Upper lobe of right lung (tissue), 1 donor: ENCODE measurements at regions not wholly inside any gene's neighbourhood (a gene's known extent, or its start where the extent isn't known, plus 50 kb on each side); places are given as distances from the start of the nearest gene placed in this dataset.
"Not testable (repeated sequence)": the region's sequence is repeated elsewhere in the genome, so short reads cannot be mapped to it uniquely, and the experiment has no call there.

ENCODE experiments used
- ATAC-seq: fragments of 200-7000 bp; cut with Tn5 transposase; one replicate; pipeline ENCODE4 v1.9.1; 2020; ENCODE audit warnings: mild to moderate bottlenecking, moderate library complexity
- DNase-seq: peaks from one replicate; pipeline ENCODE4 v3.0.0-alpha.2; 2020
- H3K27ac ChIP-seq: fragments of 200-600 bp; one replicate; pipeline ENCODE4 v1.8.0; 2022
- H3K27me3 ChIP-seq: fragments of 200-600 bp; one replicate; pipeline ENCODE4 v1.8.0; 2022; ENCODE audit warnings: mild to moderate bottlenecking
- H3K36me3 ChIP-seq: fragments of 200-600 bp; one replicate; pipeline ENCODE4 v1.8.0; 2022
- H3K4me1 ChIP-seq: fragments of 200-600 bp; one replicate; pipeline ENCODE4 v1.8.0; 2022
- H3K4me3 ChIP-seq: fragments of 200-600 bp; one replicate; pipeline ENCODE4 v1.8.0; 2022; ENCODE audit warnings: mild to moderate bottlenecking
- H3K9me3 ChIP-seq: fragments of 200-600 bp; one replicate; pipeline ENCODE4 v1.8.0; 2022
- CTCF ChIP-seq: fragments of 200-600 bp; IDR thresholded peaks from one replicate; pipeline ENCODE4 v1.8.0; 2022; ENCODE audit warnings: antibody characterized with exemption
- intact Hi-C: fragments of 100-400 bp; cut with DNase I; formaldehyde crosslinking; loops from one replicate; pipeline ENCODE4 v1.11.0; 2022
- donor health status: DM: no; HTN: yes; CAD: no; lungs with severe emphysema.

DNA sequence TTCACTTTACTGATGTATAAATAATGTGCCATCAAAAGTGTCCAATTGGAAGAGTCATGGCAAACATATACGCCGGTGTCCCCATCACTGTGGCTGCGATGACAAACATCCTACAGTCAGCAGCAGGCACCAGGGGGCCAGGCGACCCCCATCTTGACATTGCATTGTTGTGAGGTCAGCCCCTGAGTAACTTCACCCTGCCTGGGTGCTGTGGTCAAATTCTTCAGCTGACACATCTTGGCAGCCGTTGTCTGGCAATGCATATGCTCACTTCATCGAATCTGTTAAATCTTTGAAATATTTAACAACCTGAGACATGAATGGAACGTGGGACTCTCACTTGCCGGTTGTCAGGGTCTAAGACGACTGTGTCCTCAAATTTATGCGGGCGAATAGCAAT lies 430.9 kb downstream of the BRD1 start:
- DNase-seq, result no peak

DNA sequence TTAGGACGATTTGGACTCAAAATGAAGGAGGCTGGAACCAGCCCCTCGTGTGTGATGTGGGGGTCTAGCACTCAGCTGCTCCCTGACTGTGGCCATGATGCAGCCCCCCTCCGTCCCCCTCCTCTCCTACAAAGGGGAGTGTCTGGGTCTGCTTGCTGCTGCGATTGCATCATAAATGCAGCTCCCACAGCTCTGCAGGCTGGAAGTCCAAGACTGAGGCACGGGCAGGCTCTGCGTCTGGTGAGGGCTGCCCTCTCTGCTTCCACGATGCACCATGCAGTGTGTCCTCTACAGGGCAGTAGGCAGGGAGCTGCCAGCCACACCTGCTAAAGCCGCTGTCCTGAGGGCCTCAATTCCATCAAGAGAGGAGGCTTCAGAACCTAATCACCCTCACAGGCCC lies 432.1 kb downstream of the BRD1 start:
- no peaks in the 10 kb centered on the region for H3K4me1 ChIP-seq
- TF ChIP-seq CTCF, result no peak
- no peak overlapping the region for H3K27ac ChIP-seq
- DNase-seq (no peak), ATAC-seq (no peak)
- H3K36me3 ChIP-seq, result no peaks in the 10 kb centered on the region
- H3K4me3 ChIP-seq, result no peak overlapping the region
- intact Hi-C loops, result no loop called here
- peaks cover 29% of the 10 kb centered on the region for H3K27me3 ChIP-seq
- H3K9me3 ChIP-seq, result no peaks in the 10 kb centered on the region

More for the DNA sequence above, 430.9 kb downstream of the BRD1 start:
- no peak for TF ChIP-seq CTCF
- H3K4me3 ChIP-seq, result no peak overlapping the region
- H3K4me1 ChIP-seq, result no peaks in the 10 kb centered on the region
- no peak overlapping the region for H3K27ac ChIP-seq
- peaks cover 19% of the 10 kb centered on the region for H3K27me3 ChIP-seq
- H3K36me3 ChIP-seq, result no peaks in the 10 kb centered on the region
- intact Hi-C loops, result no loop called here
- ATAC-seq, result no peak
- H3K9me3 ChIP-seq, result no peaks in the 10 kb centered on the region

- DNase-seq, H3K4me1 ChIP-seq, H3K27ac ChIP-seq, H3K4me3 ChIP-seq, H3K9me3 ChIP-seq, ATAC-seq, H3K36me3 ChIP-seq, intact Hi-C loops: not testable (repeated sequence)
- peaks cover 29% of the 10 kb centered on the region for H3K27me3 ChIP-seq
These were observed 432.6 kb downstream of the BRD1 start for GRCh38 chr22:49395062-49395461.

GRCh38 chr22:49394116-49394785 lies 433.4 kb downstream of the BRD1 start:
- H3K4me1 ChIP-seq, result no peaks in the 10 kb centered on the region
- no peak overlapping the region for H3K4me3 ChIP-seq
- intact Hi-C loops, result no loop called here
- ATAC-seq (no peak), DNase-seq (no peak)
- peaks cover 29% of the 10 kb centered on the region for H3K27me3 ChIP-seq
- H3K36me3 ChIP-seq, result no peaks in the 10 kb centered on the region
- TF ChIP-seq CTCF, result no peak
- no peak overlapping the region for H3K27ac ChIP-seq
- no peaks in the 10 kb centered on the region for H3K9me3 ChIP-seq

GRCh38 chr22:49393526-49393925 lies 434.1 kb downstream of the BRD1 start:
- Histone ChIP-seq H3K27ac (no peak overlapping the region), H3K9me3 (no peaks in the 10 kb centered on the region), H3K36me3 (no peaks in the 10 kb centered on the region), H3K4me3 (no peak overlapping the region), H3K27me3 (peaks cover 29% of the 10 kb centered on the region), H3K4me1 (no peaks in the 10 kb centered on the region)
- DNase-seq (no peak), ATAC-seq (no peak)
- intact Hi-C loops, result no loop called here
- no peak for TF ChIP-seq CTCF

GRCh38 chr22:49392841-49393510 lies 434.7 kb downstream of the BRD1 start:
- ATAC-seq (no peak), DNase-seq (no peak)
- H3K27ac ChIP-seq, result no peak overlapping the region
- no peak for TF ChIP-seq CTCF
- no peaks in the 10 kb centered on the region for H3K4me1 ChIP-seq
- intact Hi-C loops, result no loop called here
- H3K27me3 ChIP-seq, result peaks cover 26% of the 10 kb centered on the region
- H3K36me3 ChIP-seq, result no peaks in the 10 kb centered on the region
- H3K9me3 ChIP-seq, result no peaks in the 10 kb centered on the region
- no peak overlapping the region for H3K4me3 ChIP-seq
